GM13977 (cell line): ENCODE measurements at regions not wholly inside any gene's neighbourhood (a gene's known extent, or its start where the extent isn't known, plus 50 kb on each side); places are given as distances from the start of the nearest gene placed in this dataset.

Experiments used
- DNase-seq: peaks from one replicate; pipeline ENCODE4 v3.0.0; 2012; ENCODE audit warnings: low spot score
- in situ Hi-C: fragments of 300-500 bp; cut with MboI; formaldehyde crosslinking; loops from one replicate; pipeline ENCODE4 v1.12.0; 2022; ENCODE audit warnings: low sequenced_read_pairs, low pct_unique_long_range_greater_than_20kb, mixed read lengths, inconsistent platforms; ENCODE audit not compliant: unreplicated experiment
- TF ChIP-seq, protein P1 (sequence below): IDR thresholded peaks from 2 replicates; pipeline ENCODE4 v1.5.1; 2012; ENCODE audit warnings: mild to moderate bottlenecking, control low read depth; ENCODE audit not compliant: insufficient read depth; ENCODE audit errors: extremely low read depth, missing control alignments

DNA sequence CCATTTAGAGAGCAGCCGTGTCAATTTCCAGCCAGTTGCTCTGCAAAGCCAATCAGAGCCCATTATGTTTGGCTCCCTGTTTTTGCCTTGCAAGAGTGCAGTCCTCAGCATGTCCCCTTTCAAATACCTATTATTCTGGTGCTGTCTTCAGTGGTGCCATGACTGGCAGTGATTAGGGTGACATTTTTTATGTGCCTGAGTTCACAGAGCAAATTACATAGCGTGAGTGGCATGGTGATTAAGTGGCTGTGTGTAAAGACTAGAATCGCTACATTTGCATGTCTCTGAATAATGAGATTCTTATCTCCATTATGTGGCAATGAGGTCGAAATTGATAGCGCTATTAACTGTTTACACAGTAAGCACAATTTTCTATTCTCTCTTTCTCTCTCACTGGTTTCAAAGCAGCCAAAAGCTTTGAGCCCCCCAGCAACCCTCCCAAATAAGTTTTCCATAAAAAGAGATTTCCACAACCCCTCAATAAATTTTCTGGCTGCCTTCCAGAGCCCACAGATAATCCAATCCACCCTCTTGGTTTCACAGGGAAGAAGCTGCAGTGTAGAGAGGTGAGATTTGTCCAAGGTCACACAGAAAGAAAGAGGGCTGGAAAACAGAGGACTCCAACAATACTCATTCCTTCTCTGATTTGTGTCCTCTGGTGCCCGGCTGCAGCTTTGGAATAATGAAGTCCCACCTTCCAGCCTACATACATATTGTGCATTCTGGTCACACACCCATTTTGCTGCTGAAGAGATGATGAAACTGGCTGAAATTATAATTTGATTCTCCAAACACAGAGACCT lies 58.8 kb upstream of the NUDT4 start:
- in situ Hi-C loops: no loop called here
- TF ChIP-seq, protein P1, sequence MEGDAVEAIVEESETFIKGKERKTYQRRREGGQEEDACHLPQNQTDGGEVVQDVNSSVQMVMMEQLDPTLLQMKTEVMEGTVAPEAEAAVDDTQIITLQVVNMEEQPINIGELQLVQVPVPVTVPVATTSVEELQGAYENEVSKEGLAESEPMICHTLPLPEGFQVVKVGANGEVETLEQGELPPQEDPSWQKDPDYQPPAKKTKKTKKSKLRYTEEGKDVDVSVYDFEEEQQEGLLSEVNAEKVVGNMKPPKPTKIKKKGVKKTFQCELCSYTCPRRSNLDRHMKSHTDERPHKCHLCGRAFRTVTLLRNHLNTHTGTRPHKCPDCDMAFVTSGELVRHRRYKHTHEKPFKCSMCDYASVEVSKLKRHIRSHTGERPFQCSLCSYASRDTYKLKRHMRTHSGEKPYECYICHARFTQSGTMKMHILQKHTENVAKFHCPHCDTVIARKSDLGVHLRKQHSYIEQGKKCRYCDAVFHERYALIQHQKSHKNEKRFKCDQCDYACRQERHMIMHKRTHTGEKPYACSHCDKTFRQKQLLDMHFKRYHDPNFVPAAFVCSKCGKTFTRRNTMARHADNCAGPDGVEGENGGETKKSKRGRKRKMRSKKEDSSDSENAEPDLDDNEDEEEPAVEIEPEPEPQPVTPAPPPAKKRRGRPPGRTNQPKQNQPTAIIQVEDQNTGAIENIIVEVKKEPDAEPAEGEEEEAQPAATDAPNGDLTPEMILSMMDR: no peak
- no peak for DNase-seq

DNA sequence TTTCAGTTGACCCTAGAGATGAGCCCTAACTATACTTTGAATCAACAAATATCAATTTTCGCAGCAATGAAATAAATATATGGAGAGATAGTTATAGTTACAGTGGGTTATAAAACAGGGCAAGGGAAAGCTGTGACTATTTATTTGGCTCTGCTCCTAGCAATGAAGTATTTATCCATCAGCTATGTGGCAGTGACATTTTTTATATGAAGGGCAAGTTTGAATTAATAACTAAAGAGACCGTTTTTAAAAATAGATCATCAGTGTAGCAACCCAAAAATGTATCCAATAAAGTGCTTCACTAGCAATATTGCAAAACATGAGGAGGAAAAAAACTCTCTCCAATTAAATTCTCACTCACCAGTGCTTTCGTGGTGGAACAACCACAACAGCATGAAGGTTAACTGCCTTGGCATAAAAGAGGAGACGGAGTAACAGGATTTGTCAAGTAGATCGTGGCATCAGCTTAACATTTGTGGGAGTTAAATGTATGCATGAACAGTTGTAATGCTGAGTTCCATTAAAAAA lies 58.1 kb upstream of the NUDT4 start:
- no peak for DNase-seq
- in situ Hi-C loops: no loop called here
- TF ChIP-seq, protein P1: no peak

DNA sequence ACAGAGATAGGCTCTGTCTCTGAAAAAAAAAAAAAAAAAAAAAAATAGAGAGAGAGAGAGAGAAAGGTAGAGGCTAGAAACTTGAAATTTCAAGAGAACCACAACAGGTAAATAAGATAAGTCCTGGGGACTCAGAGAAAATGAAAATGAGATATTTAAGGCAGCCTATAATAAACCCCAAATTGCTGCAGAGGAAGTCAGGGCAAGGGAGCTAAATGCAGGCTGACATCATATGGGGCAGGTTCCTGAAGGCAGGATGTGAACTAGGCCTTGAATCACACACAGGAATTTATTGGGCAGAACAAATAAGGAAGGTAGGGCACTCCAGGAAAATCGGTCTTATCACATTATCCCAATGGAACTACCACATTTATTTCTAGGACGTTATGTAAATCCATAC lies 54.9 kb upstream of the NUDT4 start:
- in situ Hi-C loops: no loop called here
- TF ChIP-seq, protein P1: no peak
- no peak for DNase-seq

DNA sequence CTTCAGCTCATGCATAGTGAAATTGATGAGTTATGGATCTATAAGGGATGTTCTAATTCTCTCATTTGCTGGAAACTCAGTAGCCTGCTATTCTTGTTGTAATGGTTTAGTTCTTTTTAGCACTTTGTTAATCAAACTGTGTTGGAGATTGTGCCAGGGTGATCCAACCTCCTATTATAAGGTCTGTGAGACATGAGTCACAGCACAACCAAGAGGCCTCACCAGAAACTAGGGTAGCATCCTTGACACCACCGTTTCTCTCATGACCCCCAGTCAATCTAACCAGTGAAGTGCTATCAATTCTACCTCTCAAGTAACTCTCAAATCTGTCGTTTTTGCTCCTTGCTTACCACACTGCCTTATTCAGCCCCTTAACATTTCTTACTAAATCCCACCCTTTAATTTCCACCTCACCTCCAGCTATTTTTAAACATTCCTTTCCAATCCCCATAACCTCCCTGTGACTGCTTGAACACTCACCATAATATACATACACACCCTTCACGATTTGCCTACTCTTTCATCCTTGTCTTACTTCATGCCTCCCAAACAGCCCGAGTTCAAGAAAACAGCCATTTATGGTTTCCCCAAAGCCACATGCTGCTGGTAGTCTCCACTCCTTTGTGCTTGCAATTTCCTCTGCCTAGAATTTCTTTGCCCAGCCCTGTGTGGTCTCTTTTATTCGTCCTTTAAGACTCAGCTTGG lies 53.9 kb upstream of the NUDT4 start:
- in situ Hi-C loops: no loop called here
- TF ChIP-seq, protein P1: no peak
- DNase-seq: no peak

GRCh38 chr12:93325855-93326254 lies 51.9 kb upstream of the NUDT4 start:
- TF ChIP-seq, protein P1: no peak
- DNase-seq: no peak
- in situ Hi-C loops: no loop called here
